ENCODE measurements at regions not wholly inside any gene's neighbourhood (a gene's known extent, or its start where the extent isn't known, plus 50 kb on each side); places are given as distances from the start of the nearest gene placed in this dataset.

GRCh38 chr14:25121337-25122129, 71.6 kb upstream of the STXBP6 start:
- no peak overlapping the region for H3K27ac Mint-ChIP-seq
- no peaks in the 10 kb centered on the region for H3K9me3 Mint-ChIP-seq
- no peaks in the 10 kb centered on the region for H3K27me3 Mint-ChIP-seq (ENCODE audit: low read depth)
- H3K4me1 Mint-ChIP-seq (ENCODE audit: low read depth) = no peaks in the 10 kb centered on the region
- no peak overlapping the region for H3K4me3 Mint-ChIP-seq
- H3K36me3 Mint-ChIP-seq (ENCODE audit: low read depth) = no peaks in the 10 kb centered on the region
- DNase-seq (ENCODE audit: low spot score) = no peak

- Mint-ChIP-seq H3K36me3 (ENCODE audit: low read depth) (no peaks in the 10 kb centered on the region), H3K4me3 (no peak overlapping the region), H3K9me3 (no peaks in the 10 kb centered on the region), H3K27ac (no peak overlapping the region), H3K4me1 (ENCODE audit: low read depth) (no peaks in the 10 kb centered on the region), H3K27me3 (ENCODE audit: low read depth) (no peaks in the 10 kb centered on the region)
- no peak for DNase-seq (ENCODE audit: low spot score)
Measured at GRCh38 chr14:25120261-25120660, 70.3 kb upstream of the STXBP6 start.

GRCh38 chr14:25118671-25119070, 68.7 kb upstream of the STXBP6 start:
- Mint-ChIP-seq H3K27ac (no peak overlapping the region), H3K36me3 (ENCODE audit: low read depth) (no peaks in the 10 kb centered on the region), H3K4me1 (ENCODE audit: low read depth) (no peaks in the 10 kb centered on the region), H3K9me3 (no peaks in the 10 kb centered on the region), H3K27me3 (ENCODE audit: low read depth) (no peaks in the 10 kb centered on the region), H3K4me3 (no peak overlapping the region)
- DNase-seq (ENCODE audit: low spot score) = no peak

- H3K4me1 Mint-ChIP-seq (ENCODE audit: low read depth) = no peaks in the 10 kb centered on the region
- no peak overlapping the region for H3K27ac Mint-ChIP-seq
- no peak overlapping the region for H3K4me3 Mint-ChIP-seq
Measured at GRCh38 chr14:25117342-25117741, 67.4 kb upstream of the STXBP6 start.

GRCh38 chr14:25116607-25117006, 66.7 kb upstream of the STXBP6 start:
- Mint-ChIP-seq H3K9me3 (no peaks in the 10 kb centered on the region), H3K4me3 (no peak overlapping the region), H3K4me1 (ENCODE audit: low read depth) (no peaks in the 10 kb centered on the region), H3K36me3 (ENCODE audit: low read depth) (no peaks in the 10 kb centered on the region), H3K27me3 (ENCODE audit: low read depth) (no peaks in the 10 kb centered on the region), H3K27ac (no peak overlapping the region)
- no peak for DNase-seq (ENCODE audit: low spot score)

More at GRCh38 chr14:25117342-25117741, 67.4 kb upstream of the STXBP6 start:
- Mint-ChIP-seq H3K36me3 (ENCODE audit: low read depth) (no peaks in the 10 kb centered on the region), H3K27me3 (ENCODE audit: low read depth) (no peaks in the 10 kb centered on the region), H3K9me3 (no peaks in the 10 kb centered on the region)
- no peak for DNase-seq (ENCODE audit: low spot score)

GRCh38 chr14:25113394-25113793, 63.4 kb upstream of the STXBP6 start:
- H3K36me3 Mint-ChIP-seq (ENCODE audit: low read depth) = no peaks in the 10 kb centered on the region
- no peak overlapping the region for H3K27ac Mint-ChIP-seq
- H3K4me3 Mint-ChIP-seq = no peak overlapping the region
- H3K27me3 Mint-ChIP-seq (ENCODE audit: low read depth) = no peaks in the 10 kb centered on the region
- H3K4me1 Mint-ChIP-seq (ENCODE audit: low read depth) = no peaks in the 10 kb centered on the region
- no peaks in the 10 kb centered on the region for H3K9me3 Mint-ChIP-seq
- DNase-seq (ENCODE audit: low spot score) = no peak

- Mint-ChIP-seq H3K36me3 (ENCODE audit: low read depth) (no peaks in the 10 kb centered on the region), H3K9me3 (no peaks in the 10 kb centered on the region), H3K4me1 (ENCODE audit: low read depth) (no peaks in the 10 kb centered on the region), H3K4me3 (no peak overlapping the region), H3K27me3 (ENCODE audit: low read depth) (no peaks in the 10 kb centered on the region), H3K27ac (no peak overlapping the region)
- DNase-seq (ENCODE audit: low spot score) = no peak
Measured at GRCh38 chr14:25111061-25111601, 61.2 kb upstream of the STXBP6 start.

- Mint-ChIP-seq H3K4me3 (no peak overlapping the region), H3K36me3 (ENCODE audit: low read depth) (no peaks in the 10 kb centered on the region), H3K27ac (no peak overlapping the region), H3K4me1 (ENCODE audit: low read depth) (no peaks in the 10 kb centered on the region), H3K9me3 (no peaks in the 10 kb centered on the region), H3K27me3 (ENCODE audit: low read depth) (no peaks in the 10 kb centered on the region)
- no peak for DNase-seq (ENCODE audit: low spot score)
Measured at GRCh38 chr14:25110106-25110505, 60.2 kb upstream of the STXBP6 start.

GRCh38 chr14:25108959-25109358, 59.0 kb upstream of the STXBP6 start:
- no peaks in the 10 kb centered on the region for H3K9me3 Mint-ChIP-seq
- H3K4me1 Mint-ChIP-seq (ENCODE audit: low read depth) = no peaks in the 10 kb centered on the region
- no peaks in the 10 kb centered on the region for H3K36me3 Mint-ChIP-seq (ENCODE audit: low read depth)
- no peak for DNase-seq (ENCODE audit: low spot score)
- H3K27ac Mint-ChIP-seq = no peak overlapping the region
- no peaks in the 10 kb centered on the region for H3K27me3 Mint-ChIP-seq (ENCODE audit: low read depth)
- no peak overlapping the region for H3K4me3 Mint-ChIP-seq

- H3K4me3 Mint-ChIP-seq = no peak overlapping the region
- H3K27me3 Mint-ChIP-seq (ENCODE audit: low read depth) = no peaks in the 10 kb centered on the region
- no peaks in the 10 kb centered on the region for H3K4me1 Mint-ChIP-seq (ENCODE audit: low read depth)
- DNase-seq (ENCODE audit: low spot score) = no peak
- no peaks in the 10 kb centered on the region for H3K36me3 Mint-ChIP-seq (ENCODE audit: low read depth)
- no peaks in the 10 kb centered on the region for H3K9me3 Mint-ChIP-seq
- H3K27ac Mint-ChIP-seq = no peak overlapping the region
Measured at GRCh38 chr14:25108291-25108690, 58.3 kb upstream of the STXBP6 start.

- H3K4me1 Mint-ChIP-seq (ENCODE audit: low read depth) = no peaks in the 10 kb centered on the region
- H3K27me3 Mint-ChIP-seq (ENCODE audit: low read depth) = no peaks in the 10 kb centered on the region
- H3K36me3 Mint-ChIP-seq (ENCODE audit: low read depth) = no peaks in the 10 kb centered on the region
- H3K9me3 Mint-ChIP-seq = no peaks in the 10 kb centered on the region
- no peak overlapping the region for H3K4me3 Mint-ChIP-seq
- H3K27ac Mint-ChIP-seq = no peak overlapping the region
- no peak for DNase-seq (ENCODE audit: low spot score)
Measured at GRCh38 chr14:25103820-25104219, 53.9 kb upstream of the STXBP6 start.

- H3K4me1 Mint-ChIP-seq (ENCODE audit: low read depth) = no peaks in the 10 kb centered on the region
- H3K9me3 Mint-ChIP-seq = no peaks in the 10 kb centered on the region
- no peaks in the 10 kb centered on the region for H3K27me3 Mint-ChIP-seq (ENCODE audit: low read depth)
- H3K4me3 Mint-ChIP-seq = no peak overlapping the region
- no peak overlapping the region for H3K27ac Mint-ChIP-seq
- DNase-seq (ENCODE audit: low spot score) = no peak
- no peaks in the 10 kb centered on the region for H3K36me3 Mint-ChIP-seq (ENCODE audit: low read depth)
Measured at GRCh38 chr14:25103271-25103670, 53.3 kb upstream of the STXBP6 start.

GRCh38 chr14:25102788-25103187, 52.8 kb upstream of the STXBP6 start:
- no peak overlapping the region for H3K27ac Mint-ChIP-seq
- no peak overlapping the region for H3K4me3 Mint-ChIP-seq
- no peaks in the 10 kb centered on the region for H3K4me1 Mint-ChIP-seq (ENCODE audit: low read depth)
- H3K36me3 Mint-ChIP-seq (ENCODE audit: low read depth) = no peaks in the 10 kb centered on the region
- no peaks in the 10 kb centered on the region for H3K27me3 Mint-ChIP-seq (ENCODE audit: low read depth)
- H3K9me3 Mint-ChIP-seq = no peaks in the 10 kb centered on the region
- no peak for DNase-seq (ENCODE audit: low spot score)

- H3K36me3 Mint-ChIP-seq (ENCODE audit: low read depth) = no peaks in the 10 kb centered on the region
- H3K4me3 Mint-ChIP-seq = no peak overlapping the region
- no peaks in the 10 kb centered on the region for H3K27me3 Mint-ChIP-seq (ENCODE audit: low read depth)
- no peak overlapping the region for H3K27ac Mint-ChIP-seq
- H3K4me1 Mint-ChIP-seq (ENCODE audit: low read depth) = no peaks in the 10 kb centered on the region
- no peaks in the 10 kb centered on the region for H3K9me3 Mint-ChIP-seq
- DNase-seq (ENCODE audit: low spot score) = no peak
Measured at GRCh38 chr14:25101276-25101675, 51.3 kb upstream of the STXBP6 start.
